Memory B cell (primary cell): ENCODE measurements at regions not wholly inside any gene's neighbourhood (a gene's known extent, or its start where the extent isn't known, plus 50 kb on each side); places are given as distances from the start of the nearest gene placed in this dataset.

Experiments
- ATAC-seq: fragments of 150-1000 bp; cut with Tn5 transposase; 2 replicates; pipeline ENCODE4 v1.10.0; 2021; ENCODE audit warnings: low read depth, mild to moderate bottlenecking, moderate library complexity
- DNase-seq, 2 donors: peaks; one replicate each; pipeline ENCODE4 v3.0.0; 2022; ENCODE audit warnings: low spot score in 2 of 2
- H3K27ac Mint-ChIP-seq: one replicate; pipeline ENCODE4 v1.8.0; 2022; ENCODE audit warnings: mild to moderate bottlenecking, moderate library complexity, mixed read lengths
- H3K27me3 Mint-ChIP-seq: one replicate; pipeline ENCODE4 v1.8.0; 2022; ENCODE audit warnings: mixed read lengths
- H3K36me3 Mint-ChIP-seq: one replicate; pipeline ENCODE4 v1.8.0; 2022; ENCODE audit warnings: mild to moderate bottlenecking, mixed read lengths
- H3K4me1 Mint-ChIP-seq: one replicate; pipeline ENCODE4 v1.8.0; 2022; ENCODE audit warnings: mixed read lengths
- H3K4me3 Mint-ChIP-seq: one replicate; pipeline ENCODE4 v1.8.0; 2022; ENCODE audit warnings: mild to moderate bottlenecking, moderate library complexity, mixed read lengths
- H3K9me3 Mint-ChIP-seq: one replicate; pipeline ENCODE4 v1.8.0; 2022; ENCODE audit warnings: mixed read lengths

DNA sequence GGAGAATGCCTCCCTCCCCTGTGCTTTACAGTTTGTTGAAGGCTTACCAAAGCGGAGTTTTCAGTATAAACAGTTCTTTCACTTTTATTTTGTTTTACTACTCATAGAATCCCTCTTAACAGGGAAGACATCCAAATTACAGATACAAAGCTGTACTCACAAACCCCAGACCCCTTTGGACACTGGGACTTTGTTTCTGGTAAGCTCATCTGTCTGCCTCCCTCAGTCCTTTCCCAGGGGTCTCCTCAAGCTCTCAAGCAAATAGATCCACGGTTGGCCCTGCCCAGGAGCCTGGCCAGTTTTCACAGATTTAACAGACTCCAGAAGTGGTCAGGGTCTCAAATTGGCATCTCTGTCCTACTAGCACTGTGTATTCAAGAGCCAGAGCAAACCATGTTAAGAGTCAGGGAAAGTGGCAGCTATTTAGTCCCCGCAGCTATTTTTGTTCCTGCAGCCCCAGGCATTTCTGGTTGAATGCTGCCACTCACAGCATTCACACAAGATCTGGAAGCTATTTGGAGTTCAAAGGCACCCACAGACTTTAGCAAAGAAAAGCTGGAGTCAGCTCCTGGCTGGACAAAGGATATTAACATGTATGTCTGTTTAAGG is 54.2 kb downstream of the TMEM100 start:
- Mint-ChIP-seq H3K4me1 (peaks cover 16% of the 10 kb centered on the region), H3K36me3 (no peaks in the 10 kb centered on the region), H3K27ac (no peak overlapping the region), H3K9me3 (peaks cover 4% of the 10 kb centered on the region), H3K27me3 (peaks cover 3% of the 10 kb centered on the region), H3K4me3 (no peak overlapping the region)
- DNase-seq (no peak), ATAC-seq (no peak)

- peaks cover 3% of the 10 kb centered on the region for H3K27me3 Mint-ChIP-seq
- no peak for ATAC-seq
- DNase-seq, result no peak
- H3K36me3 Mint-ChIP-seq, result no peaks in the 10 kb centered on the region
- H3K4me1 Mint-ChIP-seq, result peaks cover 15% of the 10 kb centered on the region
- H3K9me3 Mint-ChIP-seq, result no peaks in the 10 kb centered on the region
- no peak overlapping the region for H3K4me3 Mint-ChIP-seq
- no peak overlapping the region for H3K27ac Mint-ChIP-seq
Measured at GRCh38 chr17:55666806-55667205, 55.9 kb downstream of the TMEM100 start.

- H3K27me3 Mint-ChIP-seq, result peaks cover 2% of the 10 kb centered on the region
- no peaks in the 10 kb centered on the region for H3K36me3 Mint-ChIP-seq
- peaks cover 20% of the 10 kb centered on the region for H3K4me1 Mint-ChIP-seq
- ATAC-seq (peak; percentile 100), DNase-seq (peak; percentile 13 to 46)
- peak overlapping the region; percentile 12 for H3K4me3 Mint-ChIP-seq
- H3K9me3 Mint-ChIP-seq, result no peaks in the 10 kb centered on the region
- H3K27ac Mint-ChIP-seq, result no peak overlapping the region
Measured at GRCh38 chr17:55664287-55664686, 58.4 kb downstream of the TMEM100 start.

GRCh38 chr17:55663400-55663799 is 59.3 kb downstream of the TMEM100 start:
- no peak for ATAC-seq
- H3K4me1 Mint-ChIP-seq, result peaks cover 20% of the 10 kb centered on the region
- no peak overlapping the region for H3K4me3 Mint-ChIP-seq
- no peaks in the 10 kb centered on the region for H3K27me3 Mint-ChIP-seq
- H3K27ac Mint-ChIP-seq, result no peak overlapping the region
- H3K9me3 Mint-ChIP-seq, result no peaks in the 10 kb centered on the region
- H3K36me3 Mint-ChIP-seq, result no peaks in the 10 kb centered on the region
- DNase-seq, result no peak

GRCh38 chr17:55661963-55662834 is 60.5 kb downstream of the TMEM100 start:
- Mint-ChIP-seq H3K4me1 (peaks cover 20% of the 10 kb centered on the region), H3K27me3 (peaks cover 2% of the 10 kb centered on the region)

DNA sequence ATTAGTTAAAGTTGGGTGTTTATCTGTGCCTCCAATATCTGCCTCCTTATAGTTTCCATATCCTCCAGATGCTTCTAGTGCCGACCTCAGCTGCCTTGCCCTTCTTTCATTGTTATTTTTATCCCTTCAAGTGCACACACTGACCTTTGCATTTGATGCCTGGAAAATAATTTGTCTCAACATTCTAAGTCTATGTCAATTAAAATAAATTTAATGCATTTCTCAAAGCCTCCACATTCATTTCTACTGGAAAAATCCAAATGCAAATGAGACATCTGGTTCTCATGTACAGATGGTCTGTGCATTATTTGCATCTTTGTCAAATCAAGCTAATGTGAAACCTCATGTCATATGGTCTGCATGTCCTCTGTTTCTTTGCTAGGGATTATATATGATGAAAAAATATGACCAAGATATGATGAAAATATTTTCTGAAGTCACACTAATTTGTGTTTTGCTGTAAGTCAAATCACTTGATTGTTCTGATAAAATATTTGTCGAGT is 61.4 kb downstream of the TMEM100 start:
- Mint-ChIP-seq H3K9me3 (no peaks in the 10 kb centered on the region), H3K4me3 (no peak overlapping the region), H3K4me1 (peaks cover 20% of the 10 kb centered on the region), H3K36me3 (no peaks in the 10 kb centered on the region), H3K27me3 (peaks cover 2% of the 10 kb centered on the region), H3K27ac (no peak overlapping the region)
- ATAC-seq (no peak), DNase-seq (no peak)

More at GRCh38 chr17:55661963-55662834, 60.5 kb downstream of the TMEM100 start:
- no peak for ATAC-seq
- Mint-ChIP-seq H3K27ac (no peak overlapping the region), H3K9me3 (no peaks in the 10 kb centered on the region), H3K36me3 (no peaks in the 10 kb centered on the region), H3K4me3 (no peak overlapping the region)
- no peak for DNase-seq

DNA sequence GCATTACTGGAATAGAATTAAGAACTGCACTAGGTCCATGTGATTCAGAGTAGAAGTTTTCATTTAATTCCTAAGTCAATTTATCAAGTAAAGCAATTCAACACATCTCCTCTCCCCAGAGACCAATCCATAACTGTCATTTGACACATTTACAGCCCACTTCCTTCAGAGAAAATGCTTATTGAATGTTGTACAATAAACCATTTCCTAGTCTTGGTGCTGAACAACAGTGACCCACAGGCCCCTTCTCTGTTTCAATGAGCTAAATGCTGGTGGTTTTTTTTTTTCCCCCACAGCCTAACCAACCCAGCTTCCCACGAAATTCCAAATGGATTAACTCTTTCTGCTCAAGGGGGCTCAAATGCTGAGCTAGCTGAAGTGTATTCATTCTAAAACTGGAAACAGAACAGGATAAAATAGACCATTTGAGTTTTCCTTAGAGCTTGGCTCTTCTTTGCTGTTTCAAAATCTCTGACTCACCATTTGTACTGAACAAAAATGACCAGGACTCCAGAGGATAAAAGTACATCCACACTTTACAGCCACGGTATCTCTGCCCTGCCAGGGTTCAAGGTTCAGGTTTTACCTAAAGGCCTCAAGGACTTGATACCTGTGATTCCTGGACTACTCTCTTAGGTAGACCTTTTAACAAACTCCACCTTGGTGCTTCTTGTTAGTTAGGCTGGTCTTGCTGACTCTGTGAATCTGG is 62.3 kb downstream of the TMEM100 start:
- ATAC-seq (no peak), DNase-seq (no peak)
- Mint-ChIP-seq H3K27ac (no peak overlapping the region), H3K27me3 (peaks cover 2% of the 10 kb centered on the region), H3K4me3 (no peak overlapping the region), H3K36me3 (no peaks in the 10 kb centered on the region), H3K9me3 (no peaks in the 10 kb centered on the region), H3K4me1 (peaks cover 20% of the 10 kb centered on the region)

- Mint-ChIP-seq H3K4me1 (peaks cover 17% of the 10 kb centered on the region), H3K9me3 (no peaks in the 10 kb centered on the region), H3K27ac (no peak overlapping the region), H3K4me3 (no peak overlapping the region), H3K36me3 (no peaks in the 10 kb centered on the region), H3K27me3 (peaks cover 2% of the 10 kb centered on the region)
- ATAC-seq (no peak), DNase-seq (no peak)
Measured at GRCh38 chr17:55659661-55660060, 63.0 kb downstream of the TMEM100 start.

GRCh38 chr17:55655777-55656176 is 66.9 kb downstream of the TMEM100 start:
- no peak overlapping the region for H3K4me3 Mint-ChIP-seq
- H3K4me1 Mint-ChIP-seq, result peaks cover 2% of the 10 kb centered on the region
- no peaks in the 10 kb centered on the region for H3K9me3 Mint-ChIP-seq
- ATAC-seq (no peak), DNase-seq (no peak)
- no peaks in the 10 kb centered on the region for H3K36me3 Mint-ChIP-seq
- H3K27me3 Mint-ChIP-seq, result peaks cover 2% of the 10 kb centered on the region
- H3K27ac Mint-ChIP-seq, result no peak overlapping the region

DNA sequence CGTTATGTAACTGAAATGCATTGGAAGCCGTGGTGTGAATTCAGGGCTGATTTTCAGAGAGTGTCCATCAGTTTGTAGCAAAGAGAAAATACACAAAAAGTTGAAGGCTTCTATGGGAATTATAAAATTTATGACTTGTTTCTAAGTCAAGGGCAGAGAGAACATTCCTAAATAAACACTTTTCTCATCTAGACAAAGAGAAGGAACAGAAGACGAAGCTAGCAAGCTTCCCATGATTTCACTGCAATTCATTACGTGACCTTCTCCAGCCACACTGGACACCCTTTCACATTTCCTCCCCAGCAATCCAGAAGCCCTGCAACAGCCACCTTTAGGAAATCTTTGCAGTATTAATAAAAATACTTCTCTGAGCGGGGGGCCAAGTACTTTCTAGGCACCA is 67.8 kb downstream of the TMEM100 start:
- Mint-ChIP-seq H3K27ac (no peak overlapping the region), H3K36me3 (no peaks in the 10 kb centered on the region), H3K4me1 (no peaks in the 10 kb centered on the region), H3K4me3 (no peak overlapping the region), H3K27me3 (peaks cover 7% of the 10 kb centered on the region), H3K9me3 (no peaks in the 10 kb centered on the region)
- ATAC-seq (no peak), DNase-seq (no peak)

- Mint-ChIP-seq H3K27me3 (peaks cover 9% of the 10 kb centered on the region), H3K4me1 (no peaks in the 10 kb centered on the region), H3K9me3 (no peaks in the 10 kb centered on the region), H3K27ac (no peak overlapping the region), H3K4me3 (no peak overlapping the region), H3K36me3 (no peaks in the 10 kb centered on the region)
- no peak for ATAC-seq
- DNase-seq, result no peak
Measured at GRCh38 chr17:55654022-55654421, 68.6 kb downstream of the TMEM100 start.

DNA sequence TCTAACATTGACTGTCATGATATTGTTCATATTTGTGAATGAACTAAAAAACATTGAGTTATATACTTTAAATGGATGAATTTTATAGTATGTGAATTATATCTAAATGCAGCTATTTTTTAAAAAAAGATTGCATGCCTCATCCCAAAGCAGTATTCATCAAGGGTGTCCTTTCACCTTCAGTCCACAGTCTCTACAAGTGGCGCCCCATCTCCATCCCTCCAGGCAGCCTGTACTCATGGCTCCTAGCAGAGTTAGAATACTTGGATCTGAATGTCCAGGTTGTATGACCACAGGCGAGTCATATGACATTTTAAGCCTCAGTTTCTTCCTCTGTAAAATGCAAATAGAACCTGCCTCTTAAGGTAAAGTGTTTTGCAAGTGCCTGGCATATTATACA is 69.8 kb downstream of the TMEM100 start:
- peaks cover 13% of the 10 kb centered on the region for H3K27me3 Mint-ChIP-seq
- no peak overlapping the region for H3K4me3 Mint-ChIP-seq
- H3K36me3 Mint-ChIP-seq, result no peaks in the 10 kb centered on the region
- H3K9me3 Mint-ChIP-seq, result no peaks in the 10 kb centered on the region
- DNase-seq (no peak), ATAC-seq (no peak)
- H3K4me1 Mint-ChIP-seq, result no peaks in the 10 kb centered on the region
- H3K27ac Mint-ChIP-seq, result no peak overlapping the region

DNA sequence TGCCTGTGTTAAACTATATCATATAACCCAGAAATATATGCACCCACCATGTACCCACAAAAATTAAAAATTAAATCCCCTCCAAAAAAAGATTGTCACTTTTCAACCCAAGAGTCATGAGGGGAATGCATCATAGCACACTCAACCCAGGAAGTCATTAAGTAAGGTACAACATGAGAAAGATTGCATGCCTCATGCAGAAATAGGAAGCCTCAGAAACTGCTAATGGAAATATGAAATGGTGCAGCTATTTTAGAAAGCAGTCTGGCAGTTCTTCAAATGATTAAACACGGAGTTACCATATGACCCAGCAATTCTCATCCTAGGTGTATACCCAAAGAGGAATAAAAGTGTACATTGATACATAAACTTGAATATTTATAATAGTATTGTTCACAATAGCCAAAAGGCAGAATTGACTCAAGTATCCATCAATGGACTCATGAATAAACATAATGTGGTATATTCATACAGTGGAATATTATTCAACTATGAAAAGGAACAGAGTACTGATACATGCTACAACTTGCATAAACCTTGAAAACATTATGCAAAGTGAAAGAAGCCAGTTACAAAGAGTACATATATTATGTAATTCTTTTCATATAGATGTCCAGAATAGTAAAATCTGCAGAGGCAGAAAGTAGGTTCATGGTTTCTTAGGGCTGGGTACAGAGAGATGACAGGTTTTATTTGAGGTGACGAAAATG is 70.4 kb downstream of the TMEM100 start:
- Mint-ChIP-seq H3K27ac (no peak overlapping the region), H3K9me3 (no peaks in the 10 kb centered on the region), H3K4me1 (no peaks in the 10 kb centered on the region), H3K4me3 (no peak overlapping the region), H3K27me3 (peaks cover 13% of the 10 kb centered on the region), H3K36me3 (no peaks in the 10 kb centered on the region)
- DNase-seq, result no peak
- no peak for ATAC-seq
